ENCODE measurements at regions not wholly inside any gene's neighbourhood (a gene's known extent, or its start where the extent isn't known, plus 50 kb on each side); places are given as distances from the start of the nearest gene placed in this dataset.

GRCh38 chr12:113524495-113524894 lies 52.8 kb upstream of the LHX5 start:
- no peak overlapping the region for H3K27ac ChIP-seq
- no peaks in the 10 kb centered on the region for H3K9me3 ChIP-seq
- TF ChIP-seq POLR2A (IDR thresholded peaks at IDR 0.05): no peak
- TF ChIP-seq CTCF (IDR thresholded peaks at IDR 0.05): no peak
- intact Hi-C loops (cut with DNase I): no loop called here
- H3K4me3 ChIP-seq (replicated peaks in 1 of 3): no peak overlapping the region
- no peaks in the 10 kb centered on the region for H3K4me1 ChIP-seq
- H3K27me3 ChIP-seq: peaks cover 1% of the 10 kb centered on the region
- H3K36me3 ChIP-seq: no peaks in the 10 kb centered on the region
- DNase-seq: no peak
- WGBS, 2 donors: 73 to 74% methylated on average over 5 of the region's 5 CpGs

- H3K36me3 ChIP-seq: no peaks in the 10 kb centered on the region
- no peak overlapping the region for H3K27ac ChIP-seq
- no peak for DNase-seq
- no peak for TF ChIP-seq POLR2A (IDR thresholded peaks at IDR 0.05)
- TF ChIP-seq CTCF (IDR thresholded peaks at IDR 0.05): no peak
- H3K27me3 ChIP-seq: peaks cover 13% of the 10 kb centered on the region
- intact Hi-C loops (cut with DNase I): no loop called here
- H3K4me1 ChIP-seq: no peaks in the 10 kb centered on the region
- no peaks in the 10 kb centered on the region for H3K9me3 ChIP-seq
- no peak overlapping the region for H3K4me3 ChIP-seq (replicated peaks in 1 of 3)
- 52 to 61% methylated on average over 8 of the region's 8 CpGs for WGBS, 2 donors
Observed at GRCh38 chr12:113521708-113522107, 50.0 kb upstream of the LHX5 start.
